CD4-positive, alpha-beta memory T cell (primary cell): ENCODE measurements at regions not wholly inside any gene's neighbourhood (a gene's known extent, or its start where the extent isn't known, plus 50 kb on each side); places are given as distances from the start of the nearest gene placed in this dataset.

ENCODE experiments used
- CTCF ChIA-PET: fragments of 350-600 bp; sonication (Branson Sonifier 250); formaldehyde crosslinking; loops from one replicate; lab custom pipeline; 2021; ENCODE audit warnings: inconsistent platforms; ENCODE audit not compliant: partially characterized antibody; lab: Charles Lee
- POLR2A ChIA-PET: fragments of 350-600 bp; sonication (Branson Sonifier 250); formaldehyde crosslinking; loops from one replicate; lab custom pipeline; 2021; ENCODE audit not compliant: partially characterized antibody; lab: Charles Lee
- DNase-seq, 5 donors: peaks; one replicate each; pipeline versions ENCODE4 v3.0.0 to v3.0.0-alpha.2; 2020 to 2022; ENCODE audit warnings: mixed read lengths in 1 of 5
- H3K27ac ChIP-seq: one replicate; pipeline ENCODE4 v1.7.0; 2013; ENCODE audit warnings: low read depth, low read length
- H3K27me3 ChIP-seq: 2 replicates; pipeline ENCODE4 v1.7.0; 2013; ENCODE audit warnings: mild to moderate bottlenecking, low read length, moderate library complexity; ENCODE audit not compliant: insufficient read depth
- H3K36me3 ChIP-seq: 2 replicates; pipeline ENCODE4 v1.7.0; 2013; ENCODE audit warnings: mild to moderate bottlenecking, low read length, moderate library complexity; ENCODE audit not compliant: insufficient read depth
- H3K4me1 ChIP-seq: 2 replicates; pipeline ENCODE4 v1.7.0; 2013; ENCODE audit warnings: mild to moderate bottlenecking, low read length, moderate library complexity; ENCODE audit not compliant: insufficient read depth
- H3K4me3 ChIP-seq, 2 donors: one replicate each; pipeline ENCODE4 v1.7.0; 2013; ENCODE audit warnings: low read length in 2 of 2, mild to moderate bottlenecking in 1 of 2
- H3K9me3 ChIP-seq, 2 donors: one replicate each; pipeline ENCODE4 v1.7.0; 2013; ENCODE audit warnings: low read length in 2 of 2, control low read depth in 1 of 2; ENCODE audit not compliant: control insufficient read depth in 1 of 2
- H3K27ac Mint-ChIP-seq, 7 donors: one replicate each; pipeline ENCODE4 v1.8.0; 2020 to 2021; ENCODE audit warnings: mixed read lengths in 7 of 7, mild to moderate bottlenecking in 6 of 7, inconsistent platforms in 3 of 7, moderate library complexity in 3 of 7
- H3K27me3 Mint-ChIP-seq, 2 donors: one replicate each; pipeline ENCODE4 v1.8.0; 2020 to 2021; ENCODE audit warnings: mixed read lengths in 2 of 2
- H3K36me3 Mint-ChIP-seq, 2 donors: one replicate each; pipeline ENCODE4 v1.8.0; 2020 to 2021; ENCODE audit warnings: mixed read lengths in 2 of 2, inconsistent platforms in 1 of 2, mild to moderate bottlenecking in 1 of 2
- H3K4me1 Mint-ChIP-seq, 4 donors: one replicate each; pipeline ENCODE4 v1.8.0; 2020 to 2021; ENCODE audit warnings: mixed read lengths in 4 of 4, mild to moderate bottlenecking in 1 of 4
- H3K4me3 Mint-ChIP-seq, 8 donors: one replicate each; pipeline ENCODE4 v1.8.0; 2020 to 2021; ENCODE audit warnings: mixed read lengths in 8 of 8, mild to moderate bottlenecking in 7 of 8, moderate library complexity in 6 of 8, inconsistent platforms in 3 of 8
- H3K9me3 Mint-ChIP-seq, 8 donors: one replicate each; pipeline ENCODE4 v1.8.0; 2020 to 2021; ENCODE audit warnings: mixed read lengths in 8 of 8, mild to moderate bottlenecking in 5 of 8, inconsistent platforms in 3 of 8, moderate library complexity in 1 of 8
- intact Hi-C: fragments of 100-400 bp; cut with micrococcal nuclease; formaldehyde crosslinking; loops from one replicate; pipeline ENCODE4 v1.15.1; 2023

GRCh38 chr3:39590806-39591205 lies 123.3 kb downstream of the MOBP start:
- DNase-seq = no peak
- H3K4me3 ChIP-seq = no peak overlapping the region
- intact Hi-C loops = no loop called here
- POLR2A ChIA-PET = no interaction called here
- Mint-ChIP-seq H3K27me3 (peaks cover 1 to 7% of the 10 kb centered on the region in 2 donors), H3K4me3 (no peak overlapping the region), H3K4me1 (no peaks in the 10 kb centered on the region), H3K27ac (no peak overlapping the region), H3K9me3 (peaks cover 0 to 4% (median 0%) of the 10 kb centered on the region in 8 donors), H3K36me3 (no peaks in the 10 kb centered on the region)
- H3K27ac ChIP-seq = no peak overlapping the region
- CTCF ChIA-PET = no interaction called here
- H3K36me3 ChIP-seq = no peaks in the 10 kb centered on the region
- H3K4me1 ChIP-seq = no peaks in the 10 kb centered on the region
- no peaks in the 10 kb centered on the region for H3K9me3 ChIP-seq
- H3K27me3 ChIP-seq = no peaks in the 10 kb centered on the region

GRCh38 chr3:39592311-39593050 lies 125.0 kb downstream of the MOBP start:
- CTCF ChIA-PET = no interaction called here

GRCh38 chr3:39593341-39593740 lies 125.9 kb downstream of the MOBP start:
- no peaks in the 10 kb centered on the region for H3K36me3 Mint-ChIP-seq
- H3K4me3 ChIP-seq = no peak overlapping the region
- DNase-seq = no peak
- H3K27ac Mint-ChIP-seq = no peak overlapping the region
- ChIA-PET POLR2A (no interaction called here), CTCF (no interaction called here)
- H3K4me1 ChIP-seq = no peaks in the 10 kb centered on the region
- peaks cover 1 to 5% of the 10 kb centered on the region in 2 donors for H3K27me3 Mint-ChIP-seq
- intact Hi-C loops = no loop called here
- no peaks in the 10 kb centered on the region for H3K4me1 Mint-ChIP-seq
- H3K9me3 Mint-ChIP-seq = no peaks in the 10 kb centered on the region
- H3K9me3 ChIP-seq = no peaks in the 10 kb centered on the region
- no peak overlapping the region for H3K27ac ChIP-seq
- H3K27me3 ChIP-seq = no peaks in the 10 kb centered on the region
- H3K36me3 ChIP-seq = no peaks in the 10 kb centered on the region
- H3K4me3 Mint-ChIP-seq = no peak overlapping the region

More at GRCh38 chr3:39592311-39593050, 125.0 kb downstream of the MOBP start:
- POLR2A ChIA-PET = no interaction called here
- H3K36me3 ChIP-seq = no peaks in the 10 kb centered on the region
- intact Hi-C loops = no loop called here
- no peaks in the 10 kb centered on the region for H3K9me3 ChIP-seq
- H3K27me3 ChIP-seq = no peaks in the 10 kb centered on the region
- no peak overlapping the region for H3K27ac Mint-ChIP-seq
- DNase-seq = no peak
- H3K27ac ChIP-seq = no peak overlapping the region
- H3K4me1 Mint-ChIP-seq = no peaks in the 10 kb centered on the region
- no peaks in the 10 kb centered on the region for H3K36me3 Mint-ChIP-seq
- H3K4me3 Mint-ChIP-seq = no peak overlapping the region
- no peaks in the 10 kb centered on the region for H3K9me3 Mint-ChIP-seq
- no peak overlapping the region for H3K4me3 ChIP-seq
- H3K27me3 Mint-ChIP-seq = peaks cover 1 to 7% of the 10 kb centered on the region in 2 donors
- H3K4me1 ChIP-seq = no peaks in the 10 kb centered on the region

GRCh38 chr3:39601241-39601640 lies 133.8 kb downstream of the MOBP start:
- no peaks in the 10 kb centered on the region for H3K27me3 ChIP-seq
- no peaks in the 10 kb centered on the region for H3K36me3 Mint-ChIP-seq
- intact Hi-C loops = no loop called here
- H3K4me1 ChIP-seq = no peaks in the 10 kb centered on the region
- no peaks in the 10 kb centered on the region for H3K9me3 ChIP-seq
- peaks cover 0 to 7% (median 3%) of the 10 kb centered on the region in 8 donors for H3K9me3 Mint-ChIP-seq
- no peaks in the 10 kb centered on the region for H3K36me3 ChIP-seq
- H3K4me3 Mint-ChIP-seq = no peak overlapping the region
- POLR2A ChIA-PET = no interaction called here
- no peak overlapping the region for H3K27ac ChIP-seq
- CTCF ChIA-PET = no interaction called here
- no peaks in the 10 kb centered on the region for H3K4me1 Mint-ChIP-seq
- no peak overlapping the region for H3K4me3 ChIP-seq
- peaks cover 6 to 10% of the 10 kb centered on the region in 2 donors for H3K27me3 Mint-ChIP-seq
- no peak overlapping the region for H3K27ac Mint-ChIP-seq
- no peak for DNase-seq

- no peaks in the 10 kb centered on the region for H3K36me3 Mint-ChIP-seq
- no peak overlapping the region for H3K27ac Mint-ChIP-seq
- Histone ChIP-seq H3K9me3 (no peaks in the 10 kb centered on the region), H3K27me3 (no peaks in the 10 kb centered on the region), H3K4me1 (no peaks in the 10 kb centered on the region), H3K36me3 (no peaks in the 10 kb centered on the region), H3K27ac (no peak overlapping the region), H3K4me3 (no peak overlapping the region)
- H3K9me3 Mint-ChIP-seq = peaks cover 0 to 16% (median 3%) of the 10 kb centered on the region in 8 donors
- H3K4me3 Mint-ChIP-seq = no peak overlapping the region
- ChIA-PET POLR2A (no interaction called here), CTCF (no interaction called here)
- no peak for DNase-seq
- no peaks in the 10 kb centered on the region for H3K4me1 Mint-ChIP-seq
- intact Hi-C loops = no loop called here
- peaks cover 10 to 20% of the 10 kb centered on the region in 2 donors for H3K27me3 Mint-ChIP-seq
These were observed 138.4 kb downstream of the MOBP start for GRCh38 chr3:39605837-39606236.

- Histone ChIP-seq H3K4me3 (no peak overlapping the region), H3K27me3 (no peaks in the 10 kb centered on the region), H3K27ac (no peak overlapping the region), H3K9me3 (no peaks in the 10 kb centered on the region), H3K4me1 (no peaks in the 10 kb centered on the region), H3K36me3 (no peaks in the 10 kb centered on the region)
- Mint-ChIP-seq H3K27ac (no peak overlapping the region), H3K4me1 (no peaks in the 10 kb centered on the region), H3K4me3 (no peak overlapping the region), H3K9me3 (peaks cover 4 to 38% (median 19%) of the 10 kb centered on the region in 8 donors), H3K27me3 (peaks cover 0 to 3% of the 10 kb centered on the region in 2 donors), H3K36me3 (peaks cover 0 to 4% of the 10 kb centered on the region in 2 donors)
- POLR2A ChIA-PET = no interaction called here
- CTCF ChIA-PET = no interaction called here
- intact Hi-C loops = no loop called here
- no peak for DNase-seq
These were observed 158.7 kb downstream of the MOBP start for GRCh38 chr3:39626198-39626597.

GRCh38 chr3:39631136-39631535 lies 163.7 kb downstream of the MOBP start:
- Histone ChIP-seq H3K4me1 (no peaks in the 10 kb centered on the region), H3K27ac (no peak overlapping the region), H3K9me3 (no peaks in the 10 kb centered on the region), H3K27me3 (no peaks in the 10 kb centered on the region), H3K4me3 (no peak overlapping the region), H3K36me3 (no peaks in the 10 kb centered on the region)
- Mint-ChIP-seq H3K4me3 (no peak overlapping the region), H3K4me1 (no peaks in the 10 kb centered on the region), H3K27ac (no peak overlapping the region), H3K36me3 (no peaks in the 10 kb centered on the region), H3K27me3 (peaks cover 0 to 3% of the 10 kb centered on the region in 2 donors), H3K9me3 (peaks cover 0 to 18% (median 12%) of the 10 kb centered on the region in 8 donors)
- CTCF ChIA-PET = no interaction called here
- intact Hi-C loops = no loop called here
- POLR2A ChIA-PET = no interaction called here
- DNase-seq = no peak
